NAMALWA (cell line): ENCODE measurements at regions not wholly inside any gene's neighbourhood (a gene's known extent, or its start where the extent isn't known, plus 50 kb on each side); places are given as distances from the start of the nearest gene placed in this dataset.

Experiments
- DNase-seq: peaks from one replicate; pipeline ENCODE4 v3.0.0-alpha.2; 2015; ENCODE audit warnings: low spot score

- no peak for DNase-seq
Measured at GRCh38 chr4:96786306-96786705, 946.4 kb downstream of the PDHA2 start.

- DNase-seq = no peak
Measured at GRCh38 chr4:96787766-96788165, 947.9 kb downstream of the PDHA2 start.

GRCh38 chr4:96809563-96809962 lies 969.7 kb downstream of the PDHA2 start:
- no peak for DNase-seq

- DNase-seq = no peak
Measured at GRCh38 chr4:96827086-96827485, 987.2 kb downstream of the PDHA2 start.

- no peak for DNase-seq
Measured at GRCh38 chr4:96833831-96834230, 993.9 kb downstream of the PDHA2 start.

- no peak for DNase-seq
Measured at GRCh38 chr4:96835991-96836390, 996.1 kb downstream of the PDHA2 start.

GRCh38 chr4:96839441-96839840 lies 999.5 kb downstream of the PDHA2 start:
- DNase-seq = no peak

- no peak for DNase-seq
Measured at GRCh38 chr4:96841801-96842200, 1001.9 kb downstream of the PDHA2 start.

- DNase-seq = no peak
Measured at GRCh38 chr4:96844858-96845490, 1005.1 kb downstream of the PDHA2 start.

- no peak for DNase-seq
Measured at GRCh38 chr4:96845819-96846218, 1005.9 kb downstream of the PDHA2 start.

- DNase-seq = no peak
Measured at GRCh38 chr4:96874657-96875056, 1034.8 kb downstream of the PDHA2 start.

- no peak for DNase-seq
Measured at GRCh38 chr4:96879527-96879926, 1039.6 kb downstream of the PDHA2 start.

GRCh38 chr4:96887857-96888256 lies 1048.0 kb downstream of the PDHA2 start:
- no peak for DNase-seq

GRCh38 chr4:96894621-96895020 lies 1054.7 kb downstream of the PDHA2 start:
- DNase-seq = no peak

GRCh38 chr4:96895826-96896225 lies 1055.9 kb downstream of the PDHA2 start:
- DNase-seq = no peak

- no peak for DNase-seq
Measured at GRCh38 chr4:96912716-96913115, 1072.8 kb downstream of the PDHA2 start.

GRCh38 chr4:96913441-96914080 lies 1073.7 kb downstream of the PDHA2 start:
- DNase-seq = no peak

- DNase-seq = no peak
Measured at GRCh38 chr4:96916711-96917110, 1076.8 kb downstream of the PDHA2 start.

- no peak for DNase-seq
Measured at GRCh38 chr4:96936886-96937285, 1097.0 kb downstream of the PDHA2 start.

- DNase-seq = no peak
Measured at GRCh38 chr4:96946552-96946951, 1106.7 kb downstream of the PDHA2 start.

GRCh38 chr4:96952610-96953009 lies 1112.7 kb downstream of the PDHA2 start:
- DNase-seq = no peak

GRCh38 chr4:96955226-96955625 lies 1115.3 kb downstream of the PDHA2 start:
- no peak for DNase-seq

- no peak for DNase-seq
Measured at GRCh38 chr4:96955691-96956090, 1115.8 kb downstream of the PDHA2 start.

- no peak for DNase-seq
Measured at GRCh38 chr4:96969455-96969854, 1129.6 kb downstream of the PDHA2 start.
